Endothelial cell of umbilical vein (primary cell): ENCODE measurements at regions not wholly inside any gene's neighbourhood (a gene's known extent, or its start where the extent isn't known, plus 50 kb on each side); places are given as distances from the start of the nearest gene placed in this dataset.

Source experiments
- BruUV-seq: library from RNA; stranded (reverse); fragments of 400-500 nt; replicated peaks from 2 replicates; lab custom pipeline; 2021; lab: Mats Ljungman, UMichigan
- CTCF ChIA-PET: fragments of 300-600, 350-600 bp; sonication (Branson Sonifier 250); formaldehyde crosslinking; loops from one replicate; lab custom pipeline; 2021; ENCODE audit warnings: antibody characterized with exemption, inconsistent platforms; lab: Charles Lee
- POLR2A ChIA-PET: fragments of 300-600, 350-600 bp; sonication (Branson Sonifier 250); formaldehyde crosslinking; loops from one replicate; lab custom pipeline; 2021; ENCODE audit warnings: antibody characterized with exemption, inconsistent platforms; lab: Charles Lee
- DNase-seq: peaks from one replicate; pipeline ENCODE4 v3.0.0-alpha.2; 2011; ENCODE audit warnings: low read depth, low spot score
- FAIRE-seq: peaks from 2 replicates; lab custom pipeline; 2011; peaks lifted over from hg19 to GRCh38; lab: Jason Lieb, UNC
- H2AFZ ChIP-seq: 2 replicates; pipeline ENCODE4 v1.6.0; 2012; ENCODE audit warnings: low read depth, low read length, control low read depth, inconsistent platforms
- H3K27ac ChIP-seq: 2 replicates; pipeline ENCODE4 v1.5.1; 2011; ENCODE audit warnings: low read depth, mild to moderate bottlenecking, control low read depth, low read length, moderate library complexity; ENCODE audit not compliant: insufficient read depth
- H3K27me3 ChIP-seq, 2 experiments: 2 replicates each; pipeline versions ENCODE4 v1.6.0 to v1.6.1; 2011; ENCODE audit warnings: low read length in 2 of 2, mixed read lengths in 1 of 2; ENCODE audit not compliant: control insufficient read depth in 2 of 2, insufficient read depth in 2 of 2
- H3K36me3 ChIP-seq, 2 experiments: 2 replicates in 1 of 2; 3 replicates in 1 of 2; pipeline ENCODE4 v1.5.1; 2011; ENCODE audit warnings: low read length in 2 of 2, mild to moderate bottlenecking in 1 of 2, moderate library complexity in 1 of 2; ENCODE audit not compliant: control insufficient read depth in 2 of 2, insufficient read depth in 2 of 2; ENCODE audit errors: extremely low read depth in 1 of 2
- H3K4me1 ChIP-seq: 3 replicates; pipeline ENCODE4 v1.5.1; 2011; ENCODE audit warnings: mild to moderate bottlenecking, low read length; ENCODE audit not compliant: control insufficient read depth, insufficient read depth; ENCODE audit errors: extremely low read depth
- H3K4me2 ChIP-seq: 2 replicates; pipeline ENCODE4 v1.6.1; 2011; ENCODE audit warnings: low read length, control low read depth, mixed read lengths; ENCODE audit not compliant: insufficient read depth
- H3K4me3 ChIP-seq, 3 experiments: fragments of 200-600 bp in 1 of 3; sonication (generic), shearing (Covaris generic) in 1 of 3; replicated peaks in 1 of 3; 2 replicates each; pipeline ENCODE4 v1.5.1; 2011 to 2016; ENCODE audit warnings: control low read depth in 3 of 3, low read length in 3 of 3, mild to moderate bottlenecking in 2 of 3, inconsistent platforms in 1 of 3, low read depth in 1 of 3, moderate library complexity in 1 of 3; ENCODE audit not compliant: insufficient read depth in 1 of 3
- H3K79me2 ChIP-seq: 2 replicates; pipeline ENCODE4 v1.6.0; 2012; ENCODE audit warnings: low read length, inconsistent platforms; ENCODE audit not compliant: control insufficient read depth, insufficient read depth
- H3K9ac ChIP-seq: replicated peaks from 2 replicates; pipeline ENCODE3; 2011; ENCODE audit warnings: low read length, control low read depth; ENCODE audit not compliant: insufficient read depth; ENCODE audit errors: extremely low read depth
- H3K9me1 ChIP-seq: replicated peaks from 3 replicates; pipeline ENCODE4 v1.6.0; 2011; ENCODE audit warnings: mild to moderate bottlenecking, low read length; ENCODE audit not compliant: control insufficient read depth, insufficient read depth; ENCODE audit errors: extremely low read depth
- H3K9me3 ChIP-seq: replicated peaks from 2 replicates; pipeline ENCODE4 v1.5.1; 2012; ENCODE audit warnings: low read length, inconsistent platforms; ENCODE audit not compliant: control insufficient read depth, insufficient read depth
- H4K20me1 ChIP-seq: replicated peaks from 2 replicates; pipeline ENCODE3; 2011; ENCODE audit warnings: mild to moderate bottlenecking, low read length; ENCODE audit not compliant: control insufficient read depth, insufficient read depth; ENCODE audit errors: extremely low read depth
- CTCF ChIP-seq, 2 donors: IDR thresholded peaks; 1 replicate in 1 of 2; 2 replicates in 1 of 2; pipeline ENCODE4 v1.5.1; 2011; ENCODE audit warnings: low read length in 2 of 2, mild to moderate bottlenecking in 2 of 2, moderate library complexity in 2 of 2, control low read depth in 1 of 2, inconsistent platforms in 1 of 2, low read depth in 1 of 2; ENCODE audit not compliant: insufficient read depth in 1 of 2; ENCODE audit errors: extremely low read depth in 1 of 2
- EZH2 ChIP-seq: IDR thresholded peaks from 2 replicates; pipeline ENCODE4 v1.6.1; 2012; ENCODE audit warnings: borderline replicate concordance, low read depth, mild to moderate bottlenecking, moderate library complexity, low read length, inconsistent platforms; ENCODE audit not compliant: severe bottlenecking
- FOS ChIP-seq: IDR thresholded peaks from 2 replicates; pipeline ENCODE4 v1.6.1; 2011; ENCODE audit warnings: mild to moderate bottlenecking, low read length, moderate library complexity, borderline replicate concordance; ENCODE audit not compliant: insufficient read depth
- GATA2 ChIP-seq: IDR thresholded peaks from 2 replicates; pipeline ENCODE4 v1.7.0; 2011; ENCODE audit warnings: low read depth, mild to moderate bottlenecking, moderate library complexity, mixed read lengths, low read length; ENCODE audit not compliant: insufficient read length, insufficient read depth
- JUN ChIP-seq: IDR thresholded peaks from 2 replicates; pipeline ENCODE4 v1.6.1; 2011; ENCODE audit warnings: borderline replicate concordance, low read depth; ENCODE audit not compliant: insufficient read length, insufficient read depth
- MAX ChIP-seq: IDR thresholded peaks from 2 replicates; pipeline ENCODE4 v1.6.1; 2011; ENCODE audit not compliant: insufficient read depth, insufficient read length
- MYC ChIP-seq: IDR thresholded peaks from one replicate; pipeline ENCODE4 v1.6.1; 2011; ENCODE audit warnings: mild to moderate bottlenecking, low read depth, low read length
- POLR2AphosphoS5 ChIP-seq: IDR thresholded peaks from 2 replicates; pipeline ENCODE4 v1.6.1; 2012; ENCODE audit warnings: low read depth, mild to moderate bottlenecking, control low read depth, low read length, moderate library complexity; ENCODE audit not compliant: insufficient read depth
- dilution Hi-C: fragments of 300-500 bp; cut with MboI; formaldehyde crosslinking; loops from one replicate; pipeline ENCODE4 v1.15.0; 2019; ENCODE audit warnings: low sequenced_read_pairs; ENCODE audit not compliant: extremely low pct_ligation_motif_present
- intact Hi-C: fragments of 100-400 bp; cut with micrococcal nuclease; formaldehyde crosslinking; loops from one replicate; pipeline ENCODE4 v1.10.0; 2022

GRCh38 chr16:65843941-65844340 lies 522.5 kb upstream of the CDH5 start:
- no peak overlapping the region for H2AFZ ChIP-seq
- intact Hi-C loops, result no loop called here
- H3K9ac ChIP-seq, result no peak overlapping the region
- H3K36me3 ChIP-seq, result no peaks in the 10 kb centered on the region
- H3K27me3 ChIP-seq, result no peaks in the 10 kb centered on the region
- H3K27ac ChIP-seq, result no peak overlapping the region
- no peak for DNase-seq
- TF ChIP-seq POLR2AphosphoS5, result no peak
- no peak for TF ChIP-seq MAX
- no peak for TF ChIP-seq JUN
- TF ChIP-seq MYC, result no peak
- TF ChIP-seq CTCF (IDR thresholded peaks at IDR 0.05; ENCODE audit: extremely low read depth in 1 of 2, insufficient read depth in 1 of 2, low read depth in 1 of 2, low read length in 2 of 2), result no peak
- TF ChIP-seq EZH2, result no peak
- no peak for TF ChIP-seq FOS
- no peak for TF ChIP-seq GATA2
- H3K9me3 ChIP-seq, result no peaks in the 10 kb centered on the region
- ChIA-PET CTCF (no interaction called here), POLR2A (no interaction called here)
- no peak overlapping the region for H3K4me3 ChIP-seq
- H3K9me1 ChIP-seq, result no peaks in the 10 kb centered on the region
- no peaks in the 10 kb centered on the region for H3K79me2 ChIP-seq
- no TSS peak for BruUV-seq
- no peak overlapping the region for H3K4me2 ChIP-seq
- no peaks in the 10 kb centered on the region for H4K20me1 ChIP-seq
- FAIRE-seq, result no peak
- no peaks in the 10 kb centered on the region for H3K4me1 ChIP-seq
- dilution Hi-C loops, result no loop called here
